Uterus (tissue), 2 donors: ENCODE measurements at regions not wholly inside any gene's neighbourhood (a gene's known extent, or its start where the extent isn't known, plus 50 kb on each side); places are given as distances from the start of the nearest gene placed in this dataset.

ENCODE experiments used
- POLR2A ChIP-seq, 2 donors: fragments of 450-650 bp; IDR thresholded peaks; one replicate each; pipeline ENCODE4 v1.6.1; 2016; ENCODE audit warnings: antibody characterized with exemption in 2 of 2, mild to moderate bottlenecking in 1 of 2, moderate library complexity in 1 of 2
- TF ChIP-seq, protein P1 (sequence below), 4 experiments: fragments of 200-600 bp in 2 of 4; fragments of 450-650 bp in 2 of 4; sonication (generic) in 2 of 4; IDR thresholded peaks; one replicate each; pipeline ENCODE4 v1.5.1; 2016 to 2019; ENCODE audit warnings: antibody characterized with exemption in 4 of 4, mild to moderate bottlenecking in 2 of 4, moderate library complexity in 1 of 4

- TF ChIP-seq, protein P1, sequence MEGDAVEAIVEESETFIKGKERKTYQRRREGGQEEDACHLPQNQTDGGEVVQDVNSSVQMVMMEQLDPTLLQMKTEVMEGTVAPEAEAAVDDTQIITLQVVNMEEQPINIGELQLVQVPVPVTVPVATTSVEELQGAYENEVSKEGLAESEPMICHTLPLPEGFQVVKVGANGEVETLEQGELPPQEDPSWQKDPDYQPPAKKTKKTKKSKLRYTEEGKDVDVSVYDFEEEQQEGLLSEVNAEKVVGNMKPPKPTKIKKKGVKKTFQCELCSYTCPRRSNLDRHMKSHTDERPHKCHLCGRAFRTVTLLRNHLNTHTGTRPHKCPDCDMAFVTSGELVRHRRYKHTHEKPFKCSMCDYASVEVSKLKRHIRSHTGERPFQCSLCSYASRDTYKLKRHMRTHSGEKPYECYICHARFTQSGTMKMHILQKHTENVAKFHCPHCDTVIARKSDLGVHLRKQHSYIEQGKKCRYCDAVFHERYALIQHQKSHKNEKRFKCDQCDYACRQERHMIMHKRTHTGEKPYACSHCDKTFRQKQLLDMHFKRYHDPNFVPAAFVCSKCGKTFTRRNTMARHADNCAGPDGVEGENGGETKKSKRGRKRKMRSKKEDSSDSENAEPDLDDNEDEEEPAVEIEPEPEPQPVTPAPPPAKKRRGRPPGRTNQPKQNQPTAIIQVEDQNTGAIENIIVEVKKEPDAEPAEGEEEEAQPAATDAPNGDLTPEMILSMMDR (IDR thresholded peaks at IDR 0.05), result no peak
- TF ChIP-seq POLR2A (IDR thresholded peaks at IDR 0.05), result no peak
Observed at GRCh38 chr6:156699935-156700334, 77.2 kb upstream of the ARID1B start.
